Upper lobe of right lung (tissue), 1 donor: ENCODE measurements at regions not wholly inside any gene's neighbourhood (a gene's known extent, or its start where the extent isn't known, plus 50 kb on each side); places are given as distances from the start of the nearest gene placed in this dataset.

Experiments used
- ATAC-seq: fragments of 200-7000 bp; cut with Tn5 transposase; one replicate; pipeline ENCODE4 v1.9.1; 2020; ENCODE audit warnings: mild to moderate bottlenecking, moderate library complexity
- DNase-seq: peaks from one replicate; pipeline ENCODE4 v3.0.0-alpha.2; 2020
- H3K27ac ChIP-seq: fragments of 200-600 bp; one replicate; pipeline ENCODE4 v1.8.0; 2022
- H3K27me3 ChIP-seq: fragments of 200-600 bp; one replicate; pipeline ENCODE4 v1.8.0; 2022; ENCODE audit warnings: mild to moderate bottlenecking
- H3K36me3 ChIP-seq: fragments of 200-600 bp; one replicate; pipeline ENCODE4 v1.8.0; 2022
- H3K4me1 ChIP-seq: fragments of 200-600 bp; one replicate; pipeline ENCODE4 v1.8.0; 2022
- H3K4me3 ChIP-seq: fragments of 200-600 bp; one replicate; pipeline ENCODE4 v1.8.0; 2022; ENCODE audit warnings: mild to moderate bottlenecking
- H3K9me3 ChIP-seq: fragments of 200-600 bp; one replicate; pipeline ENCODE4 v1.8.0; 2022
- intact Hi-C: fragments of 100-400 bp; cut with DNase I; formaldehyde crosslinking; loops from one replicate; pipeline ENCODE4 v1.11.0; 2022
- TF ChIP-seq, protein P1 (sequence below): fragments of 200-600 bp; IDR thresholded peaks from one replicate; pipeline ENCODE4 v1.8.0; 2022; ENCODE audit warnings: antibody characterized with exemption
- donor health status: DM: no; HTN: yes; CAD: no; lungs with severe emphysema.

DNA sequence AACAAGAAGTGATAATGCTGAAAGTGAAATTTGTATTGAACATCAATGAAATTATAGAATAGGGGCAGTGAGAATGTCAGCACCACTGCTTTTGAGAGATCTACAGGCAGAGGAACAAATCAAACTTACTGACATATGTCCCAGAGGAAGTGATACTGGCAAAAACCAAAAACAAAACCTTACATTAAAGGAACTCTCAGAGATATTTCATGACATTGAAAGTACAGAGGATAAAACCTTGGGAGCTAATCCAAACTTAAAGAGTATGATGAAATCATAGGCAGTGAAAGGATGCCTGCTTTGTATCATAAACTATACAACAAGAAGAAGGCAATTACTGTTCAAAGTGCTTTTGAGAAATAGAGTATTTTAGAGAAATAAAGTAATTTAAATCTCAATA lies 90.4 kb upstream of the SV2C start:
- Histone ChIP-seq H3K9me3 (no peaks in the 10 kb centered on the region), H3K27ac (no peak overlapping the region), H3K27me3 (peaks cover 6% of the 10 kb centered on the region), H3K4me1 (no peaks in the 10 kb centered on the region), H3K36me3 (no peaks in the 10 kb centered on the region), H3K4me3 (no peak overlapping the region)
- ATAC-seq (no peak), DNase-seq (no peak)
- TF ChIP-seq, protein P1, sequence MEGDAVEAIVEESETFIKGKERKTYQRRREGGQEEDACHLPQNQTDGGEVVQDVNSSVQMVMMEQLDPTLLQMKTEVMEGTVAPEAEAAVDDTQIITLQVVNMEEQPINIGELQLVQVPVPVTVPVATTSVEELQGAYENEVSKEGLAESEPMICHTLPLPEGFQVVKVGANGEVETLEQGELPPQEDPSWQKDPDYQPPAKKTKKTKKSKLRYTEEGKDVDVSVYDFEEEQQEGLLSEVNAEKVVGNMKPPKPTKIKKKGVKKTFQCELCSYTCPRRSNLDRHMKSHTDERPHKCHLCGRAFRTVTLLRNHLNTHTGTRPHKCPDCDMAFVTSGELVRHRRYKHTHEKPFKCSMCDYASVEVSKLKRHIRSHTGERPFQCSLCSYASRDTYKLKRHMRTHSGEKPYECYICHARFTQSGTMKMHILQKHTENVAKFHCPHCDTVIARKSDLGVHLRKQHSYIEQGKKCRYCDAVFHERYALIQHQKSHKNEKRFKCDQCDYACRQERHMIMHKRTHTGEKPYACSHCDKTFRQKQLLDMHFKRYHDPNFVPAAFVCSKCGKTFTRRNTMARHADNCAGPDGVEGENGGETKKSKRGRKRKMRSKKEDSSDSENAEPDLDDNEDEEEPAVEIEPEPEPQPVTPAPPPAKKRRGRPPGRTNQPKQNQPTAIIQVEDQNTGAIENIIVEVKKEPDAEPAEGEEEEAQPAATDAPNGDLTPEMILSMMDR = no peak
- intact Hi-C loops = no loop called here

DNA sequence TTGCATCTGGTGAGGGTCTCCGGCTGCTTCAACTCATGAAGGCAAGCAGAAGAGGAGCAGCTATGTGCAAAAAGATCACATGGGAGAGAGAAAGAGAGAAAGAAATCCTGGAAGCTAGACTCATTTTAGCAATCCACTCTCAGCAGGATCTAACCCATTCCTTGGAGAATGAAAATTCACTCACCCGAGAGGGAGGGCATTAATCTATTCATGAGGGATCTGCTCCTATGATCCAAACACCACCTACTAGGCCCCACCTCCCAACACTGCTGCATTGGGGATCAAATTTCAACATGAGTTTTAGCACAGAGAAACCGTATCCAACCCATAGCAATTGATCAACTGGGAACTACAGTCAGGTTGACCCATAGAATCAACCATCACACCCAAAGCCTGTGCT lies 98.1 kb upstream of the SV2C start:
- H3K9me3 ChIP-seq = no peaks in the 10 kb centered on the region
- TF ChIP-seq, protein P1 = no peak
- DNase-seq = no peak
- no peaks in the 10 kb centered on the region for H3K27me3 ChIP-seq
- no peak overlapping the region for H3K4me3 ChIP-seq
- no peak for ATAC-seq
- no peak overlapping the region for H3K27ac ChIP-seq
- H3K4me1 ChIP-seq = no peaks in the 10 kb centered on the region
- no peaks in the 10 kb centered on the region for H3K36me3 ChIP-seq
- intact Hi-C loops = no loop called here

DNA sequence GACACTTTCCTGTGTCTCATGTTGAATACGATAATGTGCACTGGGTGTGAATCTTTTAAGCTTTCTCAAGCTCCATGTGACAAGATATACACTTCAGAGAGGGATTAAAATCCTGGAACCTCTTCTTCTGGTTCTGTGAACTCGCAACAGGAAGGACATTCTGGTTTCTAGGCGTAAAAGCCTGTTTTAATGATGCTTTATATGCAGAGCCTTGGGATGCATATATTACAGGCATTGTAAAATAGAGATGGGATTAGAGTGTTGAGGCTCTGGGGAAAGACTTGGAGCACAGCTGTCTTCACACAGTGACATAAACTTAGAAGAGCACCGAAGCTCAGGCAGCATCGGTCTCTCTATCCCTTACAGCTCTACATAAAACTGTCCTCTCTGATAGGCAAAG lies 107.7 kb upstream of the SV2C start:
- no peaks in the 10 kb centered on the region for H3K27me3 ChIP-seq
- intact Hi-C loops = no loop called here
- no peak overlapping the region for H3K27ac ChIP-seq
- no peaks in the 10 kb centered on the region for H3K36me3 ChIP-seq
- DNase-seq = no peak
- H3K4me1 ChIP-seq = no peaks in the 10 kb centered on the region
- no peaks in the 10 kb centered on the region for H3K9me3 ChIP-seq
- TF ChIP-seq, protein P1 = no peak
- ATAC-seq = no peak
- no peak overlapping the region for H3K4me3 ChIP-seq

DNA sequence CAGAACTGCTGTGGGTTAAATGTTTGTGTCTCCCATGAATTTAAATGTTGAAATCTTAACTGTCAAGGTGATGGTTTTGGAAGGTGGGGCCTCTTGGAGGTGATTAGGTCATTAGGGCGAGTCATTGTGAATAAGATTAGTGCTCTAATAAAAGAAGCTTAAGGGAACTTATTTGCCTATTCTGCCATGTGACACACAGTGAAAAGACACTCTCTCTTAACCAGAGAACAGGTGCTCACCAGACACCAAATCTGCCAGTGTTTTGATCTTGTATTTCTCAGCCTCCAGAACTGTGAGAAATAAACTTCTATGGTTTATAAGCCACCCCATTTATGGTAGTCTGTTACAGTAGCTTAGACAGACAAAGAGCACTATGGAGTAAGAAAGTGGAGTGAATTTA lies 117.9 kb upstream of the SV2C start:
- Histone ChIP-seq H3K27me3 (no peaks in the 10 kb centered on the region), H3K9me3 (no peaks in the 10 kb centered on the region), H3K4me3 (no peak overlapping the region), H3K27ac (no peak overlapping the region), H3K4me1 (no peaks in the 10 kb centered on the region), H3K36me3 (no peaks in the 10 kb centered on the region)
- TF ChIP-seq, protein P1 = no peak
- DNase-seq = no peak
- ATAC-seq = no peak
- intact Hi-C loops = no loop called here

DNA sequence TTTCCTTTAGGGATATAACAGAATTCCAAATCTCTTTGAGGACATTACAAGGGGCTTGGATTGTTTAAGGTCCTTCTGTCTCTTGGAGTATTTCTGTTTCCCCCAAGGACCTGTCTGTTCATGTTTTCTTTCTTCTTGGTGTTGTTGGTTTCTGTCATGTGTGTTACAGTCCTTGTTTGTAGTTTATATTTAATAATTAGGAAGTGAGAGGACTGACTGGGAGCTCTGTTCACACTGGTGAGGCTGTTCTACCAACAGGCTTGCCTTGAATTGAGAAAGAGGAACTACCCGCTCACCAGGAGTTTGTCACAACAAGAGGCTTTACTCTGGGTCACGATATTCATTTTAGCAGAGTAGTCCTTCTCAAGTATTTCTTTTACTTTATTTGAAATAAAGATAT lies 119.2 kb upstream of the SV2C start:
- intact Hi-C loops = no loop called here
- Histone ChIP-seq H3K36me3 (no peaks in the 10 kb centered on the region), H3K4me3 (no peak overlapping the region), H3K27me3 (no peaks in the 10 kb centered on the region), H3K27ac (no peak overlapping the region), H3K9me3 (no peaks in the 10 kb centered on the region), H3K4me1 (no peaks in the 10 kb centered on the region)
- TF ChIP-seq, protein P1 = no peak
- ATAC-seq (peak; percentile 45), DNase-seq (no peak)

DNA sequence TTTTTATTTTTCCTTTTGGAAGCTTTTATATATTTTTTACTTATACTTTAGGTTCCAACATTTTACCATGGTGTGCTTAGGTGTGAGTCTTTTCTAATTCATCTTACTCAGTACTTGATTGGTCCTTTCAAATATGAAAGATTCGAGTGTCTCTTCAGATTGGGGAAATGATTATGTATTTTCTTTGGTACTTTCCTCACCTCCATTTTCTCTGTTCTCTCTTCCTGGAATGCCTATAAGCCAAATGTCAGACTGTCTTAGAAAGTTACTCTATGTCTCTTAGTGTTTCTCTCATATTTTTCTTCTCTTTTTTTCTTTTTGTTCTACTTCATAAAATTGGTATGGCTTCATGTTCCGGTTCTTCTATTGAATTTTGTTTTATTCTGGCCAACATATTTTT lies 119.6 kb upstream of the SV2C start:
- H3K9me3 ChIP-seq = no peaks in the 10 kb centered on the region
- no peak overlapping the region for H3K27ac ChIP-seq
- DNase-seq (no peak), ATAC-seq (no peak)
- H3K27me3 ChIP-seq = no peaks in the 10 kb centered on the region
- TF ChIP-seq, protein P1 = no peak
- intact Hi-C loops = no loop called here
- H3K4me1 ChIP-seq = no peaks in the 10 kb centered on the region
- H3K36me3 ChIP-seq = no peaks in the 10 kb centered on the region
- H3K4me3 ChIP-seq = no peak overlapping the region
